ENCODE measurements at regions not wholly inside any gene's neighbourhood (a gene's known extent, or its start where the extent isn't known, plus 50 kb on each side); places are given as distances from the start of the nearest gene placed in this dataset.

- TF ChIP-seq CTCF (conservative IDR thresholded peaks at IDR 0.05; ENCODE audit: low read depth, low read length) = no peak
- TF ChIP-seq FOS (IDR thresholded peaks at IDR 0.05; ENCODE audit: low read depth, low read length) = no peak
- TF ChIP-seq POLR2A (IDR thresholded peaks at IDR 0.05; ENCODE audit: low read depth, low read length) = no peak
- TF ChIP-seq MXI1 (IDR thresholded peaks at IDR 0.05; ENCODE audit: borderline replicate concordance, low read depth, low read length) = no peak
- no peak for TF ChIP-seq SMC3 (IDR thresholded peaks at IDR 0.05; ENCODE audit: low read depth, low read length)
- TF ChIP-seq MAFK (IDR thresholded peaks at IDR 0.05; ENCODE audit: low read depth, low read length) = no peak
- TF ChIP-seq NFE2L2 (IDR thresholded peaks at IDR 0.05; ENCODE audit: low read depth, low read length) = no peak
- TF ChIP-seq ELK1 (IDR thresholded peaks at IDR 0.05; ENCODE audit: borderline replicate concordance, low read depth, low read length) = no peak
- no peak for TF ChIP-seq CEBPB (IDR thresholded peaks at IDR 0.05; ENCODE audit: low read depth, low read length)
- TF ChIP-seq RAD21 (IDR thresholded peaks at IDR 0.05; ENCODE audit: low read length) = no peak
- no peak for TF ChIP-seq BHLHE40 (IDR thresholded peaks at IDR 0.05; ENCODE audit: low read depth, low read length)
- no peak for TF ChIP-seq CHD1 (IDR thresholded peaks at IDR 0.05; ENCODE audit: low read depth, low read length)
- TF ChIP-seq USF2 (IDR thresholded peaks at IDR 0.05; ENCODE audit: low read depth, low read length) = no peak
These were observed 1176.1 kb downstream of the CDH9 start for GRCh38 chr5:25862276-25862675.

All from IMR-90 (cell line).